HG02588 (cell line): ENCODE measurements at regions not wholly inside any gene's neighbourhood (a gene's known extent, or its start where the extent isn't known, plus 50 kb on each side); places are given as distances from the start of the nearest gene placed in this dataset.
"Not testable (repeated sequence)": the region's sequence is repeated elsewhere in the genome, so short reads cannot be mapped to it uniquely, and the experiment has no call there.

Experiments used
- ATAC-seq: cut with Tn5 transposase; IDR thresholded peaks from one replicate; pipeline ENCODE4 v1.9.1; 2021; ENCODE audit warnings: mild to moderate bottlenecking, moderate library complexity; ENCODE audit not compliant: unreplicated experiment

GRCh38 chr5:66411701-66412100 is 184.5 kb upstream of the MAST4 start:
- ATAC-seq, result no peak

- ATAC-seq, result no peak
Observed at GRCh38 chr5:66413931-66414330, 182.3 kb upstream of the MAST4 start.

- ATAC-seq, result no peak
Observed at GRCh38 chr5:66415208-66415607, 181.0 kb upstream of the MAST4 start.

- no peak for ATAC-seq
Observed at GRCh38 chr5:66416698-66417097, 179.5 kb upstream of the MAST4 start.

- ATAC-seq, result no peak
Observed at GRCh38 chr5:66417781-66418180, 178.4 kb upstream of the MAST4 start.

- no peak for ATAC-seq
Observed at GRCh38 chr5:66423484-66423883, 172.7 kb upstream of the MAST4 start.

GRCh38 chr5:66425842-66426241 is 170.4 kb upstream of the MAST4 start:
- ATAC-seq, result no peak

- no peak for ATAC-seq
Observed at GRCh38 chr5:66426259-66427138, 169.7 kb upstream of the MAST4 start.

- ATAC-seq, result no peak
Observed at GRCh38 chr5:66427139-66427442, 169.1 kb upstream of the MAST4 start.

GRCh38 chr5:66436721-66437120 is 159.5 kb upstream of the MAST4 start:
- no peak for ATAC-seq

GRCh38 chr5:66438087-66438486 is 158.1 kb upstream of the MAST4 start:
- no peak for ATAC-seq

GRCh38 chr5:66438696-66439095 is 157.5 kb upstream of the MAST4 start:
- no peak for ATAC-seq

- peak; percentile 74 for ATAC-seq
Observed at GRCh38 chr5:66440202-66440680, 156.0 kb upstream of the MAST4 start.

- no peak for ATAC-seq
Observed at GRCh38 chr5:66441351-66441750, 154.8 kb upstream of the MAST4 start.

GRCh38 chr5:66442951-66443445 is 153.2 kb upstream of the MAST4 start:
- no peak for ATAC-seq

- ATAC-seq, result no peak
Observed at GRCh38 chr5:66443462-66444130, 152.6 kb upstream of the MAST4 start.

GRCh38 chr5:66448070-66448469 is 148.1 kb upstream of the MAST4 start:
- ATAC-seq, result not testable (repeated sequence)

- ATAC-seq, result no peak
Observed at GRCh38 chr5:66450237-66450636, 146.0 kb upstream of the MAST4 start.

GRCh38 chr5:66450988-66451387 is 145.2 kb upstream of the MAST4 start:
- no peak for ATAC-seq

- no peak for ATAC-seq
Observed at GRCh38 chr5:66452109-66452508, 144.1 kb upstream of the MAST4 start.

- no peak for ATAC-seq
Observed at GRCh38 chr5:66454186-66455078, 141.8 kb upstream of the MAST4 start.
